Testis (tissue), 2 donors: ENCODE measurements at regions not wholly inside any gene's neighbourhood (a gene's known extent, or its start where the extent isn't known, plus 50 kb on each side); places are given as distances from the start of the nearest gene placed in this dataset.

ENCODE experiments used
- CTCF ChIP-seq, 3 experiments: fragments of 450-650 bp in 2 of 3; fragments of 200-600 bp in 1 of 3; sonication (generic) in 1 of 3; IDR thresholded peaks; one replicate each; pipeline ENCODE4 v1.5.1; 2016 to 2019; ENCODE audit warnings: antibody characterized with exemption in 3 of 3, mild to moderate bottlenecking in 2 of 3, moderate library complexity in 1 of 3
- POLR2A ChIP-seq: fragments of 450-650 bp; IDR thresholded peaks from one replicate; pipeline ENCODE4 v1.6.1; 2017; ENCODE audit warnings: antibody characterized with exemption, mild to moderate bottlenecking, moderate library complexity

- TF ChIP-seq CTCF (IDR thresholded peaks at IDR 0.05): no peak
- TF ChIP-seq POLR2A: no peak
These were observed 361.1 kb downstream of the CPS1 start for GRCh38 chr2:210917465-210917864.
